ENCODE measurements at regions not wholly inside any gene's neighbourhood (a gene's known extent, or its start where the extent isn't known, plus 50 kb on each side); places are given as distances from the start of the nearest gene placed in this dataset.

DNA sequence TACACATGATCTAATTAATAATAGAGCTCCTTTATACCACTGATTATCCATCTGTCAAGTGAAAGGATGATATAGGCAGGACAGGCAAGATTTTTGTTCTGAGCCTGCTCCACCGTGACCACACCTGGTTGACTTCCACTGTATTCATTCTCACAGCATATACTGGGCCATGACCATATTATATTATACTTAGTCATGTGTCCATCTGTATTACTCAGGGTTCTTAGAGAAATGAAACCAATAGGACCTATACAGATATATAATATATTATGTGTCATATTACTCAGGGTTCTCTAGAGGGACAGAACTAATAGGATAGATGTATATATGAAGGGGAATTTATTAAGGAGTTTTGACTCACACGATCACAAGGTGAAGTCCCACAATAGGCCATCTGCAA lies 675.1 kb downstream of the GRXCR1 start:
- H3K27ac ChIP-seq (ENCODE audit: low read depth, low read length): no peak overlapping the region
- TF ChIP-seq, protein P1, sequence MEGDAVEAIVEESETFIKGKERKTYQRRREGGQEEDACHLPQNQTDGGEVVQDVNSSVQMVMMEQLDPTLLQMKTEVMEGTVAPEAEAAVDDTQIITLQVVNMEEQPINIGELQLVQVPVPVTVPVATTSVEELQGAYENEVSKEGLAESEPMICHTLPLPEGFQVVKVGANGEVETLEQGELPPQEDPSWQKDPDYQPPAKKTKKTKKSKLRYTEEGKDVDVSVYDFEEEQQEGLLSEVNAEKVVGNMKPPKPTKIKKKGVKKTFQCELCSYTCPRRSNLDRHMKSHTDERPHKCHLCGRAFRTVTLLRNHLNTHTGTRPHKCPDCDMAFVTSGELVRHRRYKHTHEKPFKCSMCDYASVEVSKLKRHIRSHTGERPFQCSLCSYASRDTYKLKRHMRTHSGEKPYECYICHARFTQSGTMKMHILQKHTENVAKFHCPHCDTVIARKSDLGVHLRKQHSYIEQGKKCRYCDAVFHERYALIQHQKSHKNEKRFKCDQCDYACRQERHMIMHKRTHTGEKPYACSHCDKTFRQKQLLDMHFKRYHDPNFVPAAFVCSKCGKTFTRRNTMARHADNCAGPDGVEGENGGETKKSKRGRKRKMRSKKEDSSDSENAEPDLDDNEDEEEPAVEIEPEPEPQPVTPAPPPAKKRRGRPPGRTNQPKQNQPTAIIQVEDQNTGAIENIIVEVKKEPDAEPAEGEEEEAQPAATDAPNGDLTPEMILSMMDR (IDR thresholded peaks at IDR 0.05; ENCODE audit: low read depth, low read length): no peak
- H3K9me3 ChIP-seq (ENCODE audit: control insufficient read depth, insufficient read depth, low read length): no peaks in the 10 kb centered on the region; the same call in 1 of the 2 replicates
- no peaks in the 10 kb centered on the region for H3K27me3 ChIP-seq (ENCODE audit: control insufficient read depth, insufficient read depth, low read length)
- POLR2A ChIA-PET: no interaction called here
- CTCF ChIA-PET: interaction anchor here (0.5 kb wide), 1 partner anchor 96 kb away, joined by 6 read pairs; no protein-coding TSS in a partner anchor
- DNase-seq (ENCODE audit: low read depth, low spot score): no peak
- H3K4me3 ChIP-seq (ENCODE audit: low read depth, low read length): no peak overlapping the region

DNA sequence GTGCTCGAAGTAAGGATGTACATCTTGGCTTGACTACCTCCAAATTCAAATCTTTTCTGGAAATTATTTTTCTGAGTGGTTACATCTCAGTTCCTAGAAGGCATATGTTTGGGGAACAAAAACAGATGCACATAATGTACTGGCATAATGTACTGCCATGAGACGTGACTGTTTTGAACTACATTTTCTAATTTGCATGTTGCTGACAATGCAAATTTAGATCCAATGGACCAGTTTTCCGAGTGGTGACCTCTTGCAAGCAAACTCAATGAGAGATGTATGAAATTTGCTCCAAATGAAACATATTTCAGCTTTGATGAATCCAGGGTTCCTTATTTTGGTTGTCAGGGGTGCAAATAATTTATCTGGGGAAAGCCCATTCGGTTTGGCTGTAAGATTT lies 694.3 kb downstream of the GRXCR1 start:
- POLR2A ChIA-PET: no interaction called here
- CTCF ChIA-PET: no interaction called here
- no peak for DNase-seq (ENCODE audit: low read depth, low spot score)

DNA sequence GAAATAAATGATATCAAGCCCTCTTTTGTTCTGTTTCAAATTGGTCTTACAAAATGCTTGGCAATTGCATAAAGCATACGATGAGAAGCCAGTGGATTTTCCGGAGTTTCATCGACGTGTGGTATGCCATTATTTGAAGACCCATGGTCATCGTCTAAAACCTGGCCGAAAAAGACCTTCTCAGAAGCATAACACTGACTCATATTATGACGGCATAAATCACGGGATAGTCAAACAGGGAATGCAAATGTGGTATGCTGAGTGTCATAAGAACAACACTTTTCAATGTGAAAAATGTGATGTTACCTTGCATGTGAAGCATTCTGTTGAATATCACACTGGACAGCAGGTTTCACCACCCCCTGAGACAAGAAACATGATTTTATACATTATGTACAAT lies 695.2 kb downstream of the GRXCR1 start:
- ChIA-PET CTCF (no interaction called here), POLR2A (no interaction called here)
- Histone ChIP-seq H3K4me3 (ENCODE audit: low read depth, low read length) (no peak overlapping the region), H3K27ac (ENCODE audit: low read depth, low read length) (no peak overlapping the region), H3K9me3 (ENCODE audit: control insufficient read depth, insufficient read depth, low read length) (peaks cover 4% of the 10 kb centered on the region; the same call in 1 of the 2 replicates), H3K27me3 (ENCODE audit: control insufficient read depth, insufficient read depth, low read length) (no peaks in the 10 kb centered on the region)
- no peak for DNase-seq (ENCODE audit: low read depth, low spot score)
- TF ChIP-seq, protein P1 (IDR thresholded peaks at IDR 0.05; ENCODE audit: low read depth, low read length): no peak

More for the DNA sequence above, 694.3 kb downstream of the GRXCR1 start:
- Histone ChIP-seq H3K27ac (ENCODE audit: low read depth, low read length) (no peak overlapping the region), H3K27me3 (ENCODE audit: control insufficient read depth, insufficient read depth, low read length) (no peaks in the 10 kb centered on the region), H3K9me3 (ENCODE audit: control insufficient read depth, insufficient read depth, low read length) (peaks cover 4% of the 10 kb centered on the region; the same call in 1 of the 2 replicates), H3K4me3 (ENCODE audit: low read depth, low read length) (no peak overlapping the region)
- TF ChIP-seq, protein P1 (IDR thresholded peaks at IDR 0.05; ENCODE audit: low read depth, low read length): no peak

- CTCF ChIA-PET: no interaction called here
- Histone ChIP-seq H3K27ac (ENCODE audit: low read depth, low read length) (no peak overlapping the region), H3K27me3 (ENCODE audit: control insufficient read depth, insufficient read depth, low read length) (no peaks in the 10 kb centered on the region), H3K4me3 (ENCODE audit: low read depth, low read length) (no peak overlapping the region), H3K9me3 (ENCODE audit: control insufficient read depth, insufficient read depth, low read length) (no peaks in the 10 kb centered on the region)
- no peak for DNase-seq (ENCODE audit: low read depth, low spot score)
- TF ChIP-seq, protein P1 (IDR thresholded peaks at IDR 0.05; ENCODE audit: low read depth, low read length): no peak
- POLR2A ChIA-PET: no interaction called here
Measured at GRCh38 chr4:43607400-43607799, 714.9 kb downstream of the GRXCR1 start.

DNA sequence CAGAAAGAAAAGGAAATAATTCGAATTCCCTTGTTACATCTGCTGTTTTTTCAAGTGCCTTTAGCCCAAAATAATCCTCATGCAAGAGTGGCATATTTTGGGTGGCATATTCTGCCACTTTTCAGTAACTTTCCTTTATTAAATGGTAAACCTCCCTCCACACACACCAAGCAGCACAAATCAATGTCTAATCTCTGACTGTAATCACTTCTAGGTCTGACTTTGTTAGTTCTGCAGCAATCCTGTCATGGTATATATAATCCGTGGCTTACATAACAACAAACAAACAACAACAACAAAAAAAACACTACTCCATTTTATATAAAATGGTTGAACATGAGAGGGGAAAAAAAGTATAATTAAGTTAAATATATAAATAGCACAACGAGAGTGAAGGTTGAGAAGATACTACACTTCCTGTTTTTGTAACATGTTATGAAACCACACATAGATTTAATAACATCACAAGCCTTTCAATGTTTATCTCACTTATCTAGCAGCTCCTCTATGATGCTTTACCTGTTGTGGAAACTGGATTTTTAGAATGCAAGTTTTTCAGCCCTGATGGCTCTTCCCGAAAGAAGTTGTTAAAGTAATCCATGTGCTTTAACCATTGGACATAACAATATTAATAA lies 715.4 kb downstream of the GRXCR1 start:
- POLR2A ChIA-PET: no interaction called here
- H3K9me3 ChIP-seq (ENCODE audit: control insufficient read depth, insufficient read depth, low read length): no peaks in the 10 kb centered on the region
- TF ChIP-seq, protein P1 (IDR thresholded peaks at IDR 0.05; ENCODE audit: low read depth, low read length): no peak

More for the DNA sequence above, 715.4 kb downstream of the GRXCR1 start:
- DNase-seq (ENCODE audit: low read depth, low spot score): no peak
- Histone ChIP-seq H3K27ac (ENCODE audit: low read depth, low read length) (no peak overlapping the region), H3K4me3 (ENCODE audit: low read depth, low read length) (no peak overlapping the region), H3K27me3 (ENCODE audit: control insufficient read depth, insufficient read depth, low read length) (no peaks in the 10 kb centered on the region)
- CTCF ChIA-PET: no interaction called here
